ENCODE measurements at regions not wholly inside any gene's neighbourhood (a gene's known extent, or its start where the extent isn't known, plus 50 kb on each side); places are given as distances from the start of the nearest gene placed in this dataset.
"Not testable (repeated sequence)": the region's sequence is repeated elsewhere in the genome, so short reads cannot be mapped to it uniquely, and the experiment has no call there.

DNA sequence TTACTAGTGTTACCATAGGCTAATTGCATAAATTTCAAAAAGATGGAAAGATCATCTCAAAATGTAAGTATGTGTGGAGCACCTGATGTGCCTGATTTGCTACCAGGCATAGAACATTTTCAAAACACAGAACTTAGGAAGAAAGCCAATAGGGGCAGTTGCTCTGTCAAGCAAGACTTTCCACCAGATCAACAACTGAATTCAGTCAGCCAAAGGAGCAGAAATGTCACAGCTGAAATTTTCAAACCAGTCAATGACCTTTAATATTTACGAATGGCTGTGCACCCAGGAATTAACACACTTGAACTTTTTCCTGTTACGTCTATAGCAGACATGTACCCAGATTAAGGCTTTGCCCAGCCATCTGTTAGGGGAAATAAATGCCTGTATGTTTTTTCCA, 452.8 kb upstream of the PTGER4 start:
- TF ChIP-seq, protein P1, sequence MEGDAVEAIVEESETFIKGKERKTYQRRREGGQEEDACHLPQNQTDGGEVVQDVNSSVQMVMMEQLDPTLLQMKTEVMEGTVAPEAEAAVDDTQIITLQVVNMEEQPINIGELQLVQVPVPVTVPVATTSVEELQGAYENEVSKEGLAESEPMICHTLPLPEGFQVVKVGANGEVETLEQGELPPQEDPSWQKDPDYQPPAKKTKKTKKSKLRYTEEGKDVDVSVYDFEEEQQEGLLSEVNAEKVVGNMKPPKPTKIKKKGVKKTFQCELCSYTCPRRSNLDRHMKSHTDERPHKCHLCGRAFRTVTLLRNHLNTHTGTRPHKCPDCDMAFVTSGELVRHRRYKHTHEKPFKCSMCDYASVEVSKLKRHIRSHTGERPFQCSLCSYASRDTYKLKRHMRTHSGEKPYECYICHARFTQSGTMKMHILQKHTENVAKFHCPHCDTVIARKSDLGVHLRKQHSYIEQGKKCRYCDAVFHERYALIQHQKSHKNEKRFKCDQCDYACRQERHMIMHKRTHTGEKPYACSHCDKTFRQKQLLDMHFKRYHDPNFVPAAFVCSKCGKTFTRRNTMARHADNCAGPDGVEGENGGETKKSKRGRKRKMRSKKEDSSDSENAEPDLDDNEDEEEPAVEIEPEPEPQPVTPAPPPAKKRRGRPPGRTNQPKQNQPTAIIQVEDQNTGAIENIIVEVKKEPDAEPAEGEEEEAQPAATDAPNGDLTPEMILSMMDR (conservative IDR thresholded peaks at IDR 0.05) = no peak
- H3K27ac ChIP-seq = no peak overlapping the region

DNA sequence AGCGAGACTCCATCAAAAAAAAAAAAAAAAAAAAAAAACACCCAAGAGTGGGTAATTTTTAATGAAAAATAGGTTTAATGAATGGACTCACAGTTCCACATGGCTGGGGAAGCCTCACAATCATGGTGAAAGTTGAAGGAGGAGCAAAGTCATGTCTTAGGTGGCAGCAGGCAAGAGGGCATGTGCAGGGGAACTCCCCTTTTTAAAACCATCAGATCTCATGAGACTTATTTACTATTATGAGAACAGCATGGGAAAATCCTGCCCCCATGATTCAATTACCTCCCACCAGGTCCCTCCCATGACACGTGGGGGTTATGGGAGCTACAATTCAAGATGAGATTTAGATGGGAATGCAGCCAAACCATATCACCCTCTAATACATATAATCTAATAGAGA, 454.6 kb upstream of the PTGER4 start:
- H3K27ac ChIP-seq = not testable (repeated sequence)

DNA sequence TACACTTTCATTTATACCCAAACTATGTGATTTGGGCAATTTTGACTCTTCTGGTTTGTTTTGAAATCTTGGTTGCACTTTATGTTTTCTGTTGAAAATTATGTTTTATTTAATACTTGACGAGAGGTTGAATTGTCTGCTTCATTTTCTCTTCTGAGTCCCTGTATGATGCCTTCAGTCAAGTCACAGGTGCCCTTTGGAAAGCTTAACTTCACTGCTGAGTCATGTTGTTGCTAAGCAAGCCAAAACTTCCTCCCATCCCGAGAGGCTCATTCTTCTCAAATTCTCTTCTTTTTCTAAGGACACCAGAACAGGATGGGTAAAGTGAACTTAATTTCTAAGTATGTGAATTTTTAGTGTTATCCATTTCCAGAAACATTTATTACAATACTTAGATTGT, 455.3 kb upstream of the PTGER4 start:
- no peak for TF ChIP-seq ZFX (IDR thresholded peaks at IDR 0.05)
- TF ChIP-seq, protein P1 (conservative IDR thresholded peaks at IDR 0.05) = no peak
- no peak overlapping the region for H3K27ac ChIP-seq

DNA sequence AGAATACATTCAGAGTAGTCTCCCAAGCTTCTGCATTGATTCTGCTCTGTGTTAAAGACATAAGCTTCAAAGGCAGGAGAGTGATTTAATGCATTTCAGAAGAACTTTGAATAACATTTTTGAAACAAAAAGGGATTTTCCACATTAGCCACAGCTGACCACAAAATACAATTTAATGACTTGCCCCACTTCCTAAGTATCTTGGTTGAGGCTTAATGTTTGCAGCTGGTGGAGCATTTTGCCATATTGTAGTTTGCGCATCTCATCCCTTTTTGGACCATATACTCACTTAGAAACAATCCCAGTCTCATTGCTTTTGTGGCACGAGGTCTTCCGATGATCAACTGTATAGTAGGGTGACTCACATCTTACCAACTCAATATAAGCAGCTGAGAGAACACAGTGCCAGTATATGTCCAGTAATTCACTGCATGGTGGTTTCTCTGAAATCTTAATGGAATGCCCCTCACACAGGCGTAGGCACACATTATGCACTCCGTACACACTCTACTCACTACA, 455.8 kb upstream of the PTGER4 start:
- no peak for TF ChIP-seq ZFX (IDR thresholded peaks at IDR 0.05)
- TF ChIP-seq, protein P1 (conservative IDR thresholded peaks at IDR 0.05) = no peak
- no peak overlapping the region for H3K27ac ChIP-seq

DNA sequence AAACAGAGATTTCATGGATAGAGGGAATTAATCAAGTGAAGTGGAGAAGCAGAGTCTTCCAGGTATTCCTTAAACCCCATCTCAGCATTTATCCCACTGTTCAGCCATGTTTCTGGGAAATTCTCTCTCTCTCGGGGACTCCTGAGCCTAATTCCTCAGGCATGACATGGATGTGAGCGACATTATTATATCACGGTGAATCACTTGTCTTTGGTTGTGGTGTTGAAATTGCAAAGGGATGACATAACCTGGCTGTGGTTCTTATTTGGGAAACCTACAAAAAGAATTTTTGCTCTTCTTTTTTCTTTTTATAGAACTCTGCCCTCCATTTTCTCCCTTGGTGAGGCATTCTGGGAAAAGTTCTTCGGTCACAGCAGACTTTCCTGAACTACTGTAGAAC, 457.9 kb upstream of the PTGER4 start:
- TF ChIP-seq ZFX (IDR thresholded peaks at IDR 0.05) = no peak
- TF ChIP-seq, protein P1 (conservative IDR thresholded peaks at IDR 0.05) = no peak
- H3K27ac ChIP-seq = no peak overlapping the region

DNA sequence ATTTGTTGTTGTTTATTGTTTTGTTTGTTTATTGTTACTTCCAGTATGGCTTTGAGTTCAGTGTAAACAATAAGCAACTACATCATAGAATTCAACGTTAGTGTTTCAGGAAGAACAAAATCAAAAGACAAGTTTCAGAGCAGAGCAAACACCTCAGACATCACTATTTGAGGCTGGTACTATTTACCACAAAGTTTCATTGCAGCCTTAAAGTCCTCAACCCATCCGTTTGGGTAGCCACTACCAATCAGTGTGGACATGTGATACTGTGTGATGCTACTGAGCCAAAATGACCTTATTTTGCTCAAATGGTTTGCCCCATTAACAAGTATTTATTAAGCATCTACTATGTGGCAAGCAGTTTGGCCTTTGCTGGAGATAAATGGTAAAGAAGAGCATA, 458.5 kb upstream of the PTGER4 start:
- no peak overlapping the region for H3K27ac ChIP-seq
- no peak for TF ChIP-seq ZFX (IDR thresholded peaks at IDR 0.05)
- TF ChIP-seq, protein P1 (conservative IDR thresholded peaks at IDR 0.05) = no peak

DNA sequence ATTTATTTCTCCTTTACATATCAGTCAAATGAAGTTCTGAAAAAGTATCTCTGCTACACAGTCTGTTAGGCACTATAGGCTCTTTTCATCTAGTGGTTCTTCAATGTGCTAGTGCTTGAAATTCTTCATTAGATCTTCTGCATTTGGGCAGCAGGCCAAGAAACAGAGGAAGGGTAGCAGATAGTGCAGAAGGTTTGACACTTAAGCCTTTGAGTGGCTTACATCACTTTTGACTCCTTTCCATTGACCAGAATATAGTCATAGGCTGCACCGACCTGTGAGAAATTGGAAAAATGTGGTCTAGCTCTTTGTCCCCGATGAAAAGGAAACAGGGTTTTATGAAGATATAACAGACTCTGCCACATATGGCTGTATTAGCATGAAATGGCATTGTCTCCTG, 459.5 kb upstream of the PTGER4 start:
- H3K27ac ChIP-seq = no peak overlapping the region
- TF ChIP-seq, protein P1 (conservative IDR thresholded peaks at IDR 0.05) = no peak
- TF ChIP-seq ZFX (IDR thresholded peaks at IDR 0.05) = no peak

DNA sequence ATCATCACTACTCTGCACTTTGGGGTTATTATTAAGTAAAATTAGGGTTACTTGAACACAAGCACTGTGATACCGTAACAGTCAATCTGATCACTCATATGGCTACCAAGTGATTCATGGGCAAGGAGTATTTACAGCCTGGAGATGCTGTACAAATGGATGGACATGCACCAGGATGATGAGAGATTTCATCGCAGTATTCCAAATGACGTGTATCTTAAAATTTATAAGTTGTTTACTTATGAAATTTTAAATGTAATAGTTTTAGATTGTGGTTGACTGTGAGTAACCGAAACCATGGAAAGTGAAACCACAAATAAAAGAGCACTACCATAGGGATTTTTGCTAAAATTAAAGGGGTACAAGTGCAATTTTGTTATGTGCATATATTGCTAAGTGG, 462.2 kb upstream of the PTGER4 start:
- no peak overlapping the region for H3K27ac ChIP-seq
- TF ChIP-seq ZFX (IDR thresholded peaks at IDR 0.05) = no peak
- TF ChIP-seq, protein P1 (conservative IDR thresholded peaks at IDR 0.05) = no peak
